GM12891 (cell line): ENCODE measurements at regions not wholly inside any gene's neighbourhood (a gene's known extent, or its start where the extent isn't known, plus 50 kb on each side); places are given as distances from the start of the nearest gene placed in this dataset.

Source experiments
- POLR2A ChIP-seq: IDR thresholded peaks from 2 replicates; pipeline ENCODE4 v1.6.1; 2011; ENCODE audit warnings: low read depth, low read length, control low read depth
- POLR2AphosphoS5 ChIP-seq: IDR thresholded peaks from 2 replicates; pipeline ENCODE4 v1.6.1; 2011; ENCODE audit warnings: low read depth, low read length, control low read depth
- POU2F2 ChIP-seq: IDR thresholded peaks from 2 replicates; pipeline ENCODE4 v1.6.1; 2011; ENCODE audit warnings: low read depth, mild to moderate bottlenecking, control low read depth, low read length, moderate library complexity
- SPI1 ChIP-seq: IDR thresholded peaks from 2 replicates; pipeline ENCODE4 v1.6.1; 2011; ENCODE audit warnings: low read depth, low read length, control low read depth

GRCh38 chr2:58606799-58607198 lies 365.7 kb upstream of the FANCL start:
- TF ChIP-seq POLR2A (no peak), POLR2AphosphoS5 (no peak), SPI1 (no peak), POU2F2 (no peak)
